ENCODE measurements at regions not wholly inside any gene's neighbourhood (a gene's known extent, or its start where the extent isn't known, plus 50 kb on each side); places are given as distances from the start of the nearest gene placed in this dataset.
A peak's percentile ranks its signal among the peaks of the same experiment; 100 is the strongest.

- no peak for DNase-seq (ENCODE audit: low read depth)
- TF ChIP-seq CTCF (conservative IDR thresholded peaks at IDR 0.05; ENCODE audit: low read depth, low read length), result no peak
- H3K4me3 ChIP-seq (ENCODE audit: low read length), result no peak overlapping the region
Measured at GRCh38 chr13:97621025-97621424, 187.1 kb downstream of the RAP2A start.

- no peak for TF ChIP-seq CTCF (conservative IDR thresholded peaks at IDR 0.05; ENCODE audit: low read depth, low read length)
- DNase-seq (ENCODE audit: low read depth), result no peak
- H3K4me3 ChIP-seq (ENCODE audit: low read length), result no peak overlapping the region
Measured at GRCh38 chr13:97621631-97622030, 187.7 kb downstream of the RAP2A start.

- no peak overlapping the region for H3K4me3 ChIP-seq (ENCODE audit: low read length)
- DNase-seq (ENCODE audit: low read depth), result peak; percentile 66
- no peak for TF ChIP-seq CTCF (conservative IDR thresholded peaks at IDR 0.05; ENCODE audit: low read depth, low read length)
Measured at GRCh38 chr13:97627566-97627965, 193.6 kb downstream of the RAP2A start.

GRCh38 chr13:97629601-97630272 lies 195.8 kb downstream of the RAP2A start:
- no peak for DNase-seq (ENCODE audit: low read depth)
- no peak overlapping the region for H3K4me3 ChIP-seq (ENCODE audit: low read length)
- TF ChIP-seq CTCF (conservative IDR thresholded peaks at IDR 0.05; ENCODE audit: low read depth, low read length), result no peak

GRCh38 chr13:97630725-97631124 lies 196.8 kb downstream of the RAP2A start:
- TF ChIP-seq CTCF (conservative IDR thresholded peaks at IDR 0.05; ENCODE audit: low read depth, low read length), result no peak
- DNase-seq (ENCODE audit: low read depth), result no peak
- H3K4me3 ChIP-seq (ENCODE audit: low read length), result no peak overlapping the region

- no peak overlapping the region for H3K4me3 ChIP-seq (ENCODE audit: low read length)
- peak; percentile 10 for TF ChIP-seq CTCF (conservative IDR thresholded peaks at IDR 0.05; ENCODE audit: low read depth, low read length)
- no peak for DNase-seq (ENCODE audit: low read depth)
Measured at GRCh38 chr13:97631158-97631557, 197.2 kb downstream of the RAP2A start.

- H3K4me3 ChIP-seq (ENCODE audit: low read length), result no peak overlapping the region
- DNase-seq (ENCODE audit: low read depth), result no peak
- TF ChIP-seq CTCF (conservative IDR thresholded peaks at IDR 0.05; ENCODE audit: low read depth, low read length), result no peak
Measured at GRCh38 chr13:97639236-97639635, 205.3 kb downstream of the RAP2A start.

All from retinal pigment epithelial cell (primary cell).